HG03457 (cell line): ENCODE measurements at regions not wholly inside any gene's neighbourhood (a gene's known extent, or its start where the extent isn't known, plus 50 kb on each side); places are given as distances from the start of the nearest gene placed in this dataset.

Source experiments
- ATAC-seq: cut with Tn5 transposase; IDR thresholded peaks from one replicate; pipeline ENCODE4 v1.9.1; 2021; ENCODE audit warnings: moderate number of reproducible peaks; ENCODE audit not compliant: unreplicated experiment

GRCh38 chr5:4363045-4363444, 767.4 kb downstream of the IRX1 start:
- no peak for ATAC-seq

DNA sequence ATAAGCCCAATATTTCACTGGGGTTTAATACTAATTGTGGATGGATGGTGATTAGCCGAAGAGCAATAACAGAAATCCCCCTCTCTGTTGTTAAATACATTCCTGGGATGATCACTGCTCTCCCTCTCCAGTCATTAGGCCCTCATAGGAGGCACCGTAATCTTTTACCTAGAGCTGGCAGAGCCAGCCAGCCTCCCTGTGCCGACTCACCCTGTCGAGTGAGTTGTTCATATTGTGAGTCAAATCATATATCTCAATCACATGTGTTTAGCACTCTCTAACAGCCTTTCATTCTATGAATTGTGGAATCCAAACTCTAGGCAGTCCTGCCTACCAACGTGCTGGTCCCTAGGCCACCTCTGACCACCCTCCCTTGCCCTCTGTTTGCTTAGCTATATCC, 771.0 kb downstream of the IRX1 start:
- ATAC-seq: no peak

DNA sequence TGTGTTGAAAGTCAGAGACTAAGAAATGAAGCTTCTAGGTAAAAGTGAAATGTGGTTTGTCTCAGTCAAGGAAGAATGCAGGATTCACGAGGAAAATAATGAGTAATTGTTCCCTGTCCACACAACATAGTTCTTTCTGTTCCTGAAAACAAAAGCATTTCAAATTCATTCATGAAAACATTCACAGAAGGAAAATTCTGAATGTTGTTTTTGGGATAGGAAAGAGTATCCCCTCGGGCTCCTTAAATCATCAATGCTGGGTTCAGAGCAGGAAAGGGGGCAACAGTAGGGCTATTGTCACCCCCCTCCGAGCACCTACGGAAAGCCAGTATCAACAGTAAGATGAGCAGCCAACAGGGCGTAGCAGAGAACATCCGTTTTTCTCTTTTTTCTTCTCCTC, 769.9 kb upstream of the ADAMTS16 start:
- ATAC-seq: no peak

- ATAC-seq: no peak
These were observed 767.6 kb upstream of the ADAMTS16 start for GRCh38 chr5:4372481-4372880.

- no peak for ATAC-seq
These were observed 766.9 kb upstream of the ADAMTS16 start for GRCh38 chr5:4373051-4373820.

DNA sequence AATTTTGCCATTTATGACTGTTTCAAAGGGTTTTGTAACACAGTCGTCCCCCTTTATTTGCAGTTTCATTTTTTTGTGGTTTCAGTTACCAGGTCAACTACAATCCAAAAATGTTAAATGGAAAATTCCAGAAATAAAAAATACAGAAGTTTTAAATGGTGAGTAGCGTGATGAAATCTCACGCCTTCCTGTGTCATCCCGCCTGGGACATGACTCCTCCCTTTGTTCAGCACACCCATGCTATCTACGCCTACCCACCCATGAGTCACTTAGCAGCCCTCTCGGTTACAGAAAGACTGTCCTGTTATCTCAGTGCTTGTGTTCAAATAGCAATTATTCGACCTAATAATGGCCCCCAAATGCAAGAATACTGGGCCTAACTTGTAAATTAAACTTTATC, 765.3 kb upstream of the ADAMTS16 start:
- ATAC-seq: no peak

DNA sequence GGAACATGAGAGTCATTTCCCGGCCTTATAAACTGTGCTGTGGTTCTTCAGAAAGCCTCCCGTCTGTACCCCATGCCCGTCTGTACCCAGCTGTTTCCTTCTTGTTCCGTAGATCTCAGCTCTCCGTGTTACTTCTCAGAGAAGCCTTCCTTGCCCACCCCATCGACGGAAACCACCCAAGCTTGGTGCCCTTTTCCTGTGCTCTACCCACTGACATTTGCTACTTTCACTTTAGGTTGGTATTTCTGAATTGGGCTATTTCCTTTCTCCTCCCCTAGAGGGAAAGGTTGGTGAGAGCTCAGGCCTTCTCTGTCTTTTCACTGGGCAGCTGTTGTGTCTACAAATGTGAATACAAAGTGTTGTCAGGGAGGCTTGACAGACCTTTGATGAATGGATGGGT, 764.5 kb upstream of the ADAMTS16 start:
- ATAC-seq: no peak

GRCh38 chr5:4383102-4383501, 757.0 kb upstream of the ADAMTS16 start:
- no peak for ATAC-seq

DNA sequence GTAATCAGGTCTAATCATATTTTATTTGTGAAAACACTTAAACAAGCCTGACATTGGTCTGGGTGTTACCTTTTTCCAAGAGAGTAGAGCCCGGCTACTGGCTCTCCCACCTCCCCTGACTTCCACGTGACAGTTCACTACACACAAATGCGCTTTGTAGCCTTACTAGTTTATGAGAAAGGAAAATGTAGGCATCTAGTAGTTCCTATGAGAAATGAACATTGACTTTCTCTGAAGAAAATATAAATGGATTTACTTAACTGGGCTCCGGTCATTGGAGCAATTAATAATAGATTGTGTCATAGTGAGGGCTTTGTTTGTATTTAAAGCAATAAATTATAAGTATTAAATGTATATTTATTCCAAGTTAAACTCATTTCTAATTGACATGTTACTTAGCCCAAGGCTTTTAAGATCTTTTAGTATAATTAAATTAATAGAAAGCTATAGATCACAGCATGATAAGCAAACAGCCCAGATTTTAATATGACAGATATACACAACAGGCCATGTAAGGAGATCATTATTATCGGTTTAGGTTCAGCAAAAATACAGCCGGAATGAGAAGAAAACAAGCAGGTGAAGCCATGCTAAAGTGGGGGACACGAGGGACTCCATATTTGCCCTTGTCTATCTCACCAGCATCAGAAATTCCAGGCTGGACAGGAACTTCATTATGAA, 756.5 kb upstream of the ADAMTS16 start:
- ATAC-seq: no peak

DNA sequence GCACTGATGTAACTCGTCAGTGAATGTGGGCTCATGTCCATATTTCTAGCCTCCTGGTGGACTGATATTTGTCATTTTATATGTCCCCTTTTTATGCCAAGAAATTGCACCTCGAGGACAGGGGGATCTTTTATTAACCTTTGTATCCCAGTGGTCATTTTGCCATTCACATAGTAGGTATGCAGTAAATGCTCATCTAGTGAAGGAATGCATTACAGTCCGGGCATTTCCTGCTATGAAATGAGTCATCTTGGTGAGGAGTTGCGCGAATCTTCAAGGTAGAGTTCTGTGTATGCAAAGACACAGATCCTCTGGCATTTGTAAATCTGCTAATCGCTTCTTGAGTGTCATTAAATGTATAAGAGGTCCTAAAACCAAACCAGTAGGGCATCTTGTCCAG, 755.5 kb upstream of the ADAMTS16 start:
- ATAC-seq: no peak

DNA sequence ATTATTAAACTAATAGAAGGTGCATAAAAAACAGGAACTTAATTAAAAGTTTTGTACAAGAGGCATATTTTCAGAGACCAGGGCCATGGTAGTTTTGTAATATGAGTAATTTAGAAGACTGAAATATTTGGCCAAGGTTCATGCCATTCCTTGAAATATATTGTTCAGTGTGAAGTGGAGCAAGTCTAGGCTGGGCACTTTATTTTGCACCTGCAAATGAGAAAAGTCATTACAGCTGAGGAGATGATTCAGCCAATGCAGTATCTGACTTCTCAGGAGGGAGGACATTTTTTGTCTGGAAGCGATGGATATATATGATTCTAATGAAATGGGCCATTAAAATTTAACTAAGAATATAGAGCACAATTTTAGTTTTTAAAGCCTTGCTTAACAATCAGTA, 754.0 kb upstream of the ADAMTS16 start:
- no peak for ATAC-seq

DNA sequence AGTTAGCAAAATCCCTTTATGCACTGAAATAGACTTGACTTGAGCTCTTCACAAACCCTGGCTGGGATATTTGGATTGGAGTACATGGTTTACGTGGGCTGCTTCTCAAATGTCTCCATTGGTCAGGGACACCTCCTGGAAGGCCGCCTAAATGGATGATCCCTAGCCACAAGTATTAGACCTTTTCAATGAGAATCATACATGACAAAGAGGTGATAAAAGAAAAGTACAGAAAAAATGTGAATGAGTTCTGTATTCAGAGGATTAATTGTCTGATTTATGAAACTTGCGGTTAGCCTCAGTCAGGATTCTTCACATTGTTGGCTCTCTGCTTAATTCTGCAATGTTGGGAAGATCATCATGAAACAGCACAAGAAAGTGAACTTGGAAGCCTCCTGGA, 752.8 kb upstream of the ADAMTS16 start:
- no peak for ATAC-seq

DNA sequence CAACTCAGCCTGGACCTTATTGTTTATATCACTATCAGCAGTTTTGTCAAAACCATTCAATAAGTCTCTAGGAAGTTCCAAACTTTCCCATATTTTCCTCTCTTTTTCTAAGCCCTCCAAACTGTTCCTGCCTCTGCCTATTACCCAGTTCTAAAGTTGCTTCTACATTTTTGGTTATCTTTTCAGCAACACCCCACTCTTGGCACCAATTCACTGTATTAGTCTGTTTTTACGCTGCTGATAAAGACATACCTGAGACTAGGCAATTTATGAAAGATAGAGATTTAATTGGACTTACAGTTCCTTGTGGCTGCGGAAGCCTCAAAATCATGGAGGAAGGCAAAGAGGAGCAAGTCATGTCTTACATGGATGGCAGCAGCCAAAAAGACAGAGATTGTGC, 744.4 kb upstream of the ADAMTS16 start:
- no peak for ATAC-seq

DNA sequence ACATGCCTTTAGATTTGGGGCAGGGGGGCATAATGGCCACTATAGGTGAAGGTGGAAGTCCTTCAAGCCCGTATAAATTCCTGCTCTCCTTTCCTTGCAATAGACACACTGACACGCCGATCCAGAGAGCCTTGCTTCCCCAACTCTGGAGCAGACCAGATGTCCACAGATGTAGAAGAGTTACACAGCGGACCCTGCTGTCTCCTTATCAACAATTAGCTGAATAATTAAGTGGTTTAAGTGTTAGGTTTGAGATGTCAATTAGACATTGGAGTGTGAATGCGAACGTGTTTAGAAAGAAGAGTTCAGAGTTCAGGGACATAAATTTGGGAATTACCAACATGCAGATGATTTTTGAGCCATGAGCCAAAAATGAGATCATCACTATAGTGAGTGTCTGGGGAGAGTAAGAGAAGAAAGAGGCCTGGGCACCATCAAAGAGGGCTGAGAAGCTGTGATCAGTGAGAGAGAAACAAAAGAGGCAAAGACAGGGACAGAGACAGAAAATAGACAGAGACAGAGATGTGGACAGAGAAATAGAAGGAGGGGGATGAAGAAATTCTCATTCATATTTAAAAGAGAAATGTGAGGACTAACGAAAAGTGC, 734.4 kb upstream of the ADAMTS16 start:
- no peak for ATAC-seq

DNA sequence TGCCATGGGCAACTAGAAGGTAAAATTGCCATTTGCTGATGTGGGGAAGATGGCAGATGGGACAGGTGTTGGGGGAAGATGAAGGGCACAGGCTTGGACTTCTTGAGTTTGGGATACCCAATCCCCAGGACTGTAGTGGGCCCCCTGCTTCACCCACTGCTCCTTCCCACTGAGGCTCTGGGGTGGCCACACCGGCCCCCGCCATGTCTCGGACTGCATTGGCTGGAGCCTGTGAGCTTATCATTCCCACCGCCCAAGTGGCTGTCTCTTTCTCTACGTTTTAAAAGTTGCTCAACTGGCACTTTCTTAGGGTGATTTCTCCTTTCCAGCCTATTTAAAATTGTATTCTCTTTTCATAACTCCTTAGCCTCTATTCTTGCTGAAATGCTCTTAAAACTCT, 730.0 kb upstream of the ADAMTS16 start:
- ATAC-seq: no peak

- no peak for ATAC-seq
These were observed 728.5 kb upstream of the ADAMTS16 start for GRCh38 chr5:4411664-4412063.

- ATAC-seq: no peak
These were observed 726.1 kb upstream of the ADAMTS16 start for GRCh38 chr5:4413996-4414395.

DNA sequence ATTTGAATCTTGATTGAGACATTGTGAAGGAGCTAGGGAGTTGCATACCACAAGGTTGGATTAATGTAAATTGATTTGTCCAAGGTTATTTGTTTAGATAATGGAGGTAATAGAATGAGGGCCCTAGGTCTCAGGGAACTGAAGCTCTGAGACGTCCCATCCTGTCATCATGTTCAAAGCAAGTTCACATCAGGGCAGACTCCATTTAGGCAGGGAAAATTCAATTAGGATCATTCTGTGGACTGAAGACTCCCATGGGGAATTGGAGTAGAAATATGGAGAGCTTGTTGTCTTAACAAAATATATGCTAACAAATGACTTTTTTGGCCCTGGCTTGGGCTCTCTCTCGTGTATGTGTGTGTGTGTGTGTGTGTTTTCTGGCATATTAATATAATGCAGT, 722.0 kb upstream of the ADAMTS16 start:
- no peak for ATAC-seq

DNA sequence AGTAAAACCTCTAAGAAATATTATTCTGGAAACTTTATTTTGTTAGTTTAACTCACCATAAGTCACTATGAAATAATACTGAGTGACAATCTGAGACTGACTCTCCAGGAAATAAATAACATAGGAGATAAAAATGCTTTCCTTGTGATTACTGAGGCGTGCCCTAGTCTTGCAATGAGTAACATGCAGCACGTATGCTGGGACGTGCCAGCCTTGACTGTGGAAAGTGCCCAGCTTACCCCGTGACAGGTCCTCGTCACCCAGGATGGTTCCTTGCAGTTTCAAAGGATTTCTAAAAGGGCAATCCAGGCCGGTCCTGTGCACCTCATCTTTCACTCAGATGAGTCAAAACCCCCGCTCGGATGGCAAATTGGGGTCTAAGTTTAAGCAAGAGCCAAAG, 720.8 kb upstream of the ADAMTS16 start:
- no peak for ATAC-seq

GRCh38 chr5:4420177-4420576, 720.0 kb upstream of the ADAMTS16 start:
- ATAC-seq: no peak

- ATAC-seq: no peak
These were observed 719.4 kb upstream of the ADAMTS16 start for GRCh38 chr5:4420681-4421080.

DNA sequence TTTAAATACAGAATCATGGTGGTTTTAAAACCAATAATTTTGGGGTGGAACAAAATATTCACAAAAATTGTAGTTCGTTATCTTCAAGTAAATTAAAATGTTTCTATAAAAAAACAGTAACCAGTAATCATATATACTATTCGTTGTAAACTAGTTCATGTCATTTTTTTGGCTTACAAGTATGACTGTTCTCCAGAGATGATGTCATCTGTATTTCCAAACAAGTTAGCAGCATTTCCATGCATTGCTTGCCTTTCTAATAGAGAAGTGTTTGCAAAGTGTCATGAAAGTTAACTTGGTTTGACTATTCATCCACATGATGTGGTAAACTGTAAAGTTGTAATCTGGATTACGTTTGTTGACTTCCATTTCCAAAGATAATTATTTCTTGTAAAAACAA, 717.9 kb upstream of the ADAMTS16 start:
- ATAC-seq: no peak
